PC-3 (cell line): ENCODE measurements at regions not wholly inside any gene's neighbourhood (a gene's known extent, or its start where the extent isn't known, plus 50 kb on each side); places are given as distances from the start of the nearest gene placed in this dataset.

Source experiments
- ATAC-seq: fragments of 200-7000 bp; cut with Tn5 transposase; 2 replicates; pipeline ENCODE4 v1.9.1; 2020; ENCODE audit warnings: mild to moderate bottlenecking, moderate library complexity
- BruUV-seq: library from RNA; stranded (reverse); fragments of 400-500 nt; replicated peaks from 2 replicates; lab custom pipeline; 2021; lab: Mats Ljungman, UMichigan
- CTCF ChIA-PET: fragments of 300-600 bp; sonication (Branson Sonifier 250); formaldehyde crosslinking; loops from one replicate; lab custom pipeline; 2022; ENCODE audit warnings: antibody characterized with exemption; lab: Charles Lee
- POLR2A ChIA-PET: fragments of 300-600 bp; sonication (Branson Sonifier 250); formaldehyde crosslinking; loops from one replicate; lab custom pipeline; 2022; ENCODE audit warnings: antibody characterized with exemption; ENCODE audit not compliant: unreplicated experiment; lab: Charles Lee
- DNase-seq: peaks from one replicate; pipeline ENCODE4 v3.0.0-alpha.2; 2015
- H2AFZ ChIP-seq: fragments of 300-600 bp; sonication (generic); 2 replicates; pipeline ENCODE4 v1.6.0; 2016; ENCODE audit warnings: antibody characterized with exemption, low read length
- H3F3A ChIP-seq: fragments of 300-600 bp; sonication (generic); one replicate; pipeline ENCODE4 v1.6.0; 2017; ENCODE audit warnings: antibody characterized with exemption, low read length, control low read depth, mild to moderate bottlenecking; ENCODE audit not compliant: unreplicated experiment
- H3K27ac ChIP-seq: fragments of 300-600 bp; sonication (generic); 2 replicates; pipeline ENCODE4 v1.5.1; 2016; ENCODE audit warnings: mild to moderate bottlenecking, low read length
- H3K27me3 ChIP-seq: fragments of 300-600 bp; sonication (generic); 2 replicates; pipeline ENCODE4 v1.6.1; 2016; ENCODE audit warnings: low read length, mixed read lengths
- H3K36me3 ChIP-seq: fragments of 300-600 bp; sonication (generic); 2 replicates; pipeline ENCODE4 v1.6.1; 2016; ENCODE audit warnings: low read depth, mixed run types, low read length, mixed read lengths
- H3K4me1 ChIP-seq: fragments of 300-600 bp; sonication (generic); 2 replicates; pipeline ENCODE4 v1.5.1; 2016; ENCODE audit warnings: low read length; ENCODE audit not compliant: insufficient read depth
- H3K4me2 ChIP-seq: fragments of 300-600 bp; sonication (generic); 2 replicates; pipeline ENCODE4 v1.6.0; 2016; ENCODE audit warnings: low read length
- H3K4me3 ChIP-seq: fragments of 300-600 bp; sonication (generic); 2 replicates; pipeline ENCODE4 v1.5.1; 2016; ENCODE audit warnings: mild to moderate bottlenecking, low read length, mixed read lengths
- H3K79me2 ChIP-seq: fragments of 300-600 bp; sonication (generic); 2 replicates; pipeline ENCODE4 v1.6.1; 2017; ENCODE audit warnings: low read length, mixed read lengths
- H3K9ac ChIP-seq: fragments of 300-600 bp; sonication (generic); 2 replicates; pipeline ENCODE4 v1.6.0; 2016; ENCODE audit warnings: mild to moderate bottlenecking, low read length
- H3K9me2 ChIP-seq: fragments of 300-600 bp; sonication (generic); replicated peaks from 2 replicates; pipeline ENCODE4 v1.6.1; 2016; ENCODE audit warnings: mixed run types, low read length, mixed read lengths
- H3K9me3 ChIP-seq: fragments of 300-600 bp; sonication (generic); 2 replicates; pipeline ENCODE4 v1.6.1; 2016; ENCODE audit warnings: low read length, mixed read lengths
- H4K20me1 ChIP-seq: fragments of 300-600 bp; sonication (generic); 2 replicates; pipeline ENCODE4 v1.6.1; 2016; ENCODE audit warnings: low read length, mixed read lengths
- CTCF ChIP-seq: fragments of 300-600 bp; sonication (generic); conservative IDR thresholded peaks from 2 replicates; pipeline ENCODE4 v1.5.1; 2017; ENCODE audit warnings: antibody characterized with exemption, low read depth, mild to moderate bottlenecking, low read length
- EZH2 ChIP-seq: fragments of 300-600 bp; sonication (generic); IDR thresholded peaks from one replicate; pipeline ENCODE4 v1.6.1; 2017; ENCODE audit warnings: antibody characterized with exemption, mild to moderate bottlenecking, low read length; ENCODE audit not compliant: unreplicated experiment
- EZH2phosphoT487 ChIP-seq: fragments of 300-600 bp; sonication (generic); IDR thresholded peaks from 2 replicates; pipeline ENCODE4 v1.6.1; 2018; ENCODE audit warnings: mild to moderate bottlenecking, antibody characterized with exemption, low read length, borderline replicate concordance
- intact Hi-C: fragments of 100-400 bp; cut with micrococcal nuclease; formaldehyde crosslinking; loops from 2 replicates; pipeline ENCODE4 v1.9.0; 2023

GRCh38 chr7:33788531-33788930 lies 116.8 kb upstream of the BMPER start:
- Histone ChIP-seq H3K4me2 (no peak overlapping the region), H3F3A (no peaks in the 10 kb centered on the region), H2AFZ (no peak overlapping the region), H3K9me2 (no peaks in the 10 kb centered on the region), H3K27me3 (no peaks in the 10 kb centered on the region), H3K4me3 (no peak overlapping the region), H3K4me1 (no peaks in the 10 kb centered on the region), H3K9ac (no peak overlapping the region), H3K27ac (no peak overlapping the region), H4K20me1 (no peaks in the 10 kb centered on the region), H3K79me2 (no peaks in the 10 kb centered on the region), H3K9me3 (no peaks in the 10 kb centered on the region), H3K36me3 (no peaks in the 10 kb centered on the region)
- BruUV-seq, result no TSS peak
- ATAC-seq, result no peak
- intact Hi-C loops, result no loop called here
- CTCF ChIA-PET, result no interaction called here
- TF ChIP-seq EZH2phosphoT487, result no peak
- no peak for TF ChIP-seq EZH2
- TF ChIP-seq CTCF, result no peak
- no peak for DNase-seq
- POLR2A ChIA-PET, result no interaction called here

GRCh38 chr7:33789871-33790630 lies 115.3 kb upstream of the BMPER start:
- ATAC-seq (no peak), DNase-seq (no peak)
- CTCF ChIA-PET, result no interaction called here
- H3K9me2 ChIP-seq, result no peaks in the 10 kb centered on the region
- TF ChIP-seq EZH2 (no peak), CTCF (no peak), EZH2phosphoT487 (no peak)
- no peaks in the 10 kb centered on the region for H3K9me3 ChIP-seq
- H2AFZ ChIP-seq, result no peak overlapping the region
- no peaks in the 10 kb centered on the region for H4K20me1 ChIP-seq
- no peaks in the 10 kb centered on the region for H3K79me2 ChIP-seq
- H3K4me3 ChIP-seq, result no peak overlapping the region
- H3K27me3 ChIP-seq, result no peaks in the 10 kb centered on the region
- intact Hi-C loops, result no loop called here
- H3F3A ChIP-seq, result no peaks in the 10 kb centered on the region
- POLR2A ChIA-PET, result no interaction called here
- no peak overlapping the region for H3K9ac ChIP-seq
- no peaks in the 10 kb centered on the region for H3K4me1 ChIP-seq
- H3K27ac ChIP-seq, result no peak overlapping the region
- BruUV-seq, result no TSS peak
- no peak overlapping the region for H3K4me2 ChIP-seq
- H3K36me3 ChIP-seq, result no peaks in the 10 kb centered on the region

- no TSS peak for BruUV-seq
- H3K79me2 ChIP-seq, result no peaks in the 10 kb centered on the region
- no peak overlapping the region for H3K27ac ChIP-seq
- TF ChIP-seq EZH2, result no peak
- no peak for TF ChIP-seq EZH2phosphoT487
- no peak for TF ChIP-seq CTCF
- ChIA-PET POLR2A (no interaction called here), CTCF (no interaction called here)
- H3K9ac ChIP-seq, result no peak overlapping the region
- no peaks in the 10 kb centered on the region for H3K36me3 ChIP-seq
- H3K9me3 ChIP-seq, result no peaks in the 10 kb centered on the region
- no peaks in the 10 kb centered on the region for H3K4me1 ChIP-seq
- H3K4me2 ChIP-seq, result no peak overlapping the region
- no peaks in the 10 kb centered on the region for H3K27me3 ChIP-seq
- no peak for ATAC-seq
- no peaks in the 10 kb centered on the region for H3K9me2 ChIP-seq
- no peak overlapping the region for H3K4me3 ChIP-seq
- no peak for DNase-seq
- intact Hi-C loops, result no loop called here
- no peaks in the 10 kb centered on the region for H3F3A ChIP-seq
- no peaks in the 10 kb centered on the region for H4K20me1 ChIP-seq
- H2AFZ ChIP-seq, result no peak overlapping the region
Observed at GRCh38 chr7:33790746-33791145, 114.6 kb upstream of the BMPER start.
